ENCODE measurements at regions not wholly inside any gene's neighbourhood (a gene's known extent, or its start where the extent isn't known, plus 50 kb on each side); places are given as distances from the start of the nearest gene placed in this dataset.

- no peak for DNase-seq (ENCODE audit: low read depth)
- no peak overlapping the region for H3K4me3 ChIP-seq (ENCODE audit: low read depth, low read length)
- no peak for TF ChIP-seq CTCF (IDR thresholded peaks at IDR 0.05; ENCODE audit: control insufficient read depth, extremely low read depth, insufficient read depth)
Measured at GRCh38 chr14:87866116-87866515, 126.9 kb downstream of the GALC start.

DNA sequence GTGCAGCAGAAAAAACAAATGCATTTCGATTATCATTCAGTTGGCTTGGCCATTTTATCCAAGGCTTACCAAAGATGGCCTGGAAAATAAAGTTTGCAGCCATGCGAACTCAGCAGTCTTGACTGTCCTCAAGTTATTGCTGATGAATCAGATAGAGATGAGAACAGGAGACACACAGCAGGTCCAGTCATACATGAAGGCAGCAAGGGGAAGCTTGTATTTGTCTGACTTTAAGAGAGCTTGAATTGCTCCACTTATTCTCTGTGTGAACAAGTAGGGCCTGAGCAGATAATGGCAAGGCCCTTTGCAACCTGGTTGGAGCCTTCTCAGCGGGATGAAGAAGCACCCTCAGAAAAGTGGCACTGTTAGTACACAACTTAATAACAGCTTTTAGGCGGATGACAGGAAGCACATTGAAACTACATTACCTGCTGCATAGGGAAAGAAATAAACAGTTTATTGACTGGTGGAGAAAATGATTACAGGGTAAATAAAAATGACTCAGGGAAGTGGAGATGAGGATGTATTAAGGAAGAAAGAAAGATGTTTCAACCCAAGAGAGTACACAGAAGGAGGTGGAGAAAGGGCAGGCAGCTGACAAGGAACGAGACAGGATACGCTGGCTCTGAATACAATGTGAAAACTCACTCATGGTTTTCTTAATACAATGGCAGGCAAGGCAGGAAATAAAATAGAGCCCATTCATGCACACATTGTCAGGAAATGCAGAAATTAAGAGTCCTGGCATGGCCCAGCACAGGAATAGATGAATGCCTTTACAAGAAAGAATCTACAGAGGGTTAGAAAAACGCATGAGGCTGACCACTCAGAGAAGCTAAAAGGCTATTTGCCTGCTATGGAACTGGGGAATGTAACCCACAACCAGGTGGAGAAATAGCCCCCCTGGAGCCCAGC, 128.4 kb downstream of the GALC start:
- no peak overlapping the region for H3K4me3 ChIP-seq (ENCODE audit: low read depth, low read length)
- no peak for DNase-seq (ENCODE audit: low read depth)
- no peak for TF ChIP-seq CTCF (IDR thresholded peaks at IDR 0.05; ENCODE audit: control insufficient read depth, extremely low read depth, insufficient read depth)

- no peak for DNase-seq (ENCODE audit: low read depth)
- no peak for TF ChIP-seq CTCF (IDR thresholded peaks at IDR 0.05; ENCODE audit: control insufficient read depth, extremely low read depth, insufficient read depth)
- H3K4me3 ChIP-seq (ENCODE audit: low read depth, low read length) = no peak overlapping the region
Measured at GRCh38 chr14:87863047-87863446, 129.9 kb downstream of the GALC start.

GRCh38 chr14:87852107-87852506, 140.9 kb downstream of the GALC start:
- no peak for TF ChIP-seq CTCF (IDR thresholded peaks at IDR 0.05; ENCODE audit: control insufficient read depth, extremely low read depth, insufficient read depth)

GRCh38 chr14:87851190-87851589, 141.8 kb downstream of the GALC start:
- TF ChIP-seq CTCF (IDR thresholded peaks at IDR 0.05; ENCODE audit: control insufficient read depth, extremely low read depth, insufficient read depth) = no peak
- DNase-seq (ENCODE audit: low read depth) = no peak
- H3K4me3 ChIP-seq (ENCODE audit: low read depth, low read length) = no peak overlapping the region

More at GRCh38 chr14:87852107-87852506, 140.9 kb downstream of the GALC start:
- no peak overlapping the region for H3K4me3 ChIP-seq (ENCODE audit: low read depth, low read length)
- no peak for DNase-seq (ENCODE audit: low read depth)

- no peak for TF ChIP-seq CTCF (IDR thresholded peaks at IDR 0.05; ENCODE audit: control insufficient read depth, extremely low read depth, insufficient read depth)
- H3K4me3 ChIP-seq (ENCODE audit: low read depth, low read length) = no peak overlapping the region
- no peak for DNase-seq (ENCODE audit: low read depth)
Measured at GRCh38 chr14:87847216-87847755, 145.7 kb downstream of the GALC start.
